Neural progenitor cell (in vitro differentiated cells): ENCODE measurements at regions not wholly inside any gene's neighbourhood (a gene's known extent, or its start where the extent isn't known, plus 50 kb on each side); places are given as distances from the start of the nearest gene placed in this dataset.

Experiments
- DNase-seq: peaks from one replicate; pipeline ENCODE4 v3.0.0-alpha.2; 2016; ENCODE audit warnings: low spot score
- H2AFZ ChIP-seq: fragments of 200-600 bp; sonication (generic); replicated peaks from 2 replicates; pipeline ENCODE4 v1.6.1; 2016; ENCODE audit warnings: antibody characterized with exemption
- H3F3A ChIP-seq: fragments of 200-600 bp; sonication (generic); 2 replicates; pipeline ENCODE4 v1.6.1; 2016; ENCODE audit warnings: antibody characterized with exemption, low read depth
- H3K27ac ChIP-seq: fragments of 200-600 bp; sonication (generic); 2 replicates; pipeline ENCODE4 v1.5.1; 2016; ENCODE audit warnings: mild to moderate bottlenecking
- H3K27me3 ChIP-seq: fragments of 200-600 bp; sonication (generic); 2 replicates; pipeline ENCODE4 v1.6.1; 2016; ENCODE audit warnings: mild to moderate bottlenecking, moderate library complexity
- H3K36me3 ChIP-seq: fragments of 200-600 bp; sonication (generic); 2 replicates; pipeline ENCODE4 v1.5.1; 2016
- H3K4me1 ChIP-seq: fragments of 200-600 bp; sonication (generic); 2 replicates; pipeline ENCODE4 v1.6.1; 2016; ENCODE audit warnings: mixed run types
- H3K4me2 ChIP-seq: fragments of 200-600 bp; sonication (generic); 2 replicates; pipeline ENCODE4 v1.6.1; 2016
- H3K4me3 ChIP-seq: fragments of 200-600 bp; sonication (generic); 2 replicates; pipeline ENCODE4 v1.5.1; 2016
- H3K79me2 ChIP-seq: fragments of 200-600 bp; sonication (generic); 2 replicates; pipeline ENCODE4 v1.6.1; 2016; ENCODE audit warnings: low read depth
- H3K9ac ChIP-seq: fragments of 200-600 bp; sonication (generic); 2 replicates; pipeline ENCODE4 v1.6.1; 2016
- H3K9me3 ChIP-seq: fragments of 200-600 bp; sonication (generic); 2 replicates; pipeline ENCODE4 v1.5.1; 2016; ENCODE audit warnings: low read depth
- H4K20me1 ChIP-seq: fragments of 200-600 bp; sonication (generic); 2 replicates; pipeline ENCODE4 v1.6.1; 2016; ENCODE audit warnings: low read depth
- H3K27ac Mint-ChIP-seq: 3 replicates; pipeline ENCODE4 v1.8.0; 2021; ENCODE audit warnings: mixed read lengths
- H3K27me3 Mint-ChIP-seq: 2 replicates; pipeline ENCODE4 v1.8.0; 2022; ENCODE audit warnings: low read depth, mild to moderate bottlenecking, inconsistent platforms, moderate library complexity, mixed read lengths; ENCODE audit not compliant: insufficient read depth
- H3K36me3 Mint-ChIP-seq: 3 replicates; pipeline ENCODE4 v1.8.0; 2021; ENCODE audit warnings: mixed read lengths
- H3K4me1 Mint-ChIP-seq: 3 replicates; pipeline ENCODE4 v1.8.0; 2021; ENCODE audit warnings: mixed read lengths
- H3K4me3 Mint-ChIP-seq: 3 replicates; pipeline ENCODE4 v1.8.0; 2021; ENCODE audit warnings: mild to moderate bottlenecking, moderate library complexity, mixed read lengths
- H3K9me3 Mint-ChIP-seq: 3 replicates; pipeline ENCODE4 v1.8.0; 2020; ENCODE audit warnings: mixed read lengths
- CTCF ChIP-seq: fragments of 200-600 bp; sonication (generic); IDR thresholded peaks from 2 replicates; pipeline ENCODE4 v1.5.1; 2017; ENCODE audit warnings: antibody characterized with exemption, mild to moderate bottlenecking
- EZH2 ChIP-seq: fragments of 200-600 bp; sonication (generic); IDR thresholded peaks from 2 replicates; pipeline ENCODE4 v1.6.1; 2017; ENCODE audit warnings: antibody characterized with exemption, mild to moderate bottlenecking, moderate library complexity
- EZH2phosphoT487 ChIP-seq: fragments of 200-600 bp; sonication (generic); IDR thresholded peaks from 2 replicates; pipeline ENCODE4 v1.6.1; 2017; ENCODE audit warnings: antibody characterized with exemption

- peaks cover 3% of the 10 kb centered on the region for H3K4me1 Mint-ChIP-seq
- Histone ChIP-seq H4K20me1 (no peaks in the 10 kb centered on the region), H3K4me1 (no peaks in the 10 kb centered on the region), H2AFZ (no peak overlapping the region), H3K36me3 (no peaks in the 10 kb centered on the region), H3K4me2 (no peak overlapping the region), H3K4me3 (no peak overlapping the region), H3K9me3 (no peaks in the 10 kb centered on the region), H3K79me2 (no peaks in the 10 kb centered on the region), H3K9ac (no peak overlapping the region), H3K27me3 (no peaks in the 10 kb centered on the region), H3K27ac (no peak overlapping the region), H3F3A (no peaks in the 10 kb centered on the region)
- H3K9me3 Mint-ChIP-seq = no peaks in the 10 kb centered on the region
- no peak overlapping the region for H3K27ac Mint-ChIP-seq
- TF ChIP-seq EZH2 (no peak), CTCF (no peak), EZH2phosphoT487 (no peak)
- H3K4me3 Mint-ChIP-seq = no peak overlapping the region
- H3K36me3 Mint-ChIP-seq = no peaks in the 10 kb centered on the region
- no peak for DNase-seq
- H3K27me3 Mint-ChIP-seq = peaks cover 2% of the 10 kb centered on the region
These were observed 601.0 kb upstream of the GCFC2 start for GRCh38 chr2:76311728-76312127.

DNA sequence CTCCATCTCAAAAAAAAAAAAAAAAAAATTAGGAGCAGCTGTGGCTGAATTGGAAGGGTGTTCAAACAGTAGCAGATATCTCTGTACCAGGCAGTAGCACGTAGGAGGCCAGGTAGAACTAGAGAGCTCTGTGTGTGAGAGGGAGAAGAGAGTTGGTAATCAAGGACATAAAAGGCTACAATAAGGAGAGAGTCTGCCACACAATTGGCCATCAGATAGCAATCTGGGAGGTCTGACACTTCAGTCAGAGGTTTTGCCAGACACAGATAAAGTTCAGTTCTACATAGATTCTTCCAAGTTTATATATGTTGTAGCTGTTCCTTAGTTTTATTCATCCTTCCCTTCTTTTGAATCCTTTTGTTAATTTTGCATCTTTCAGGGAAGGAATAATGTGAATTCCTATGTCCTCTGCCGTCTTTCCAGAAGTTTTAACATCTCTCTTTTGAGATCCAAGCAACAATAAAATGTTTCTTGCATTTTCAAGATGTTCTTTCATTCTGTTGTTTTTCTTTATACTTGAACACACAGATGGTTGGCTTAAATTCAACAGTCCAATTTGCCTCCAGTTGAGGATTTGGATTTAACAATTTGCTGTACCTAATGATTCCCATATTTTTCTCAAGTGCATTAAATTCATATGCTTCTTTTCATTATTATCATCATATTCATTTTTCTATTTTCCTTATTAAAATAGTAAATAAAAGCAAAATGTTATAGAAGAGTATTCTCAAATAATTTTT, 600.3 kb upstream of the GCFC2 start:
- H3K79me2 ChIP-seq = no peaks in the 10 kb centered on the region
- H3K4me3 Mint-ChIP-seq = no peak overlapping the region
- H2AFZ ChIP-seq = no peak overlapping the region
- peaks cover 3% of the 10 kb centered on the region for H3K4me1 Mint-ChIP-seq
- H3K9ac ChIP-seq = no peak overlapping the region
- no peaks in the 10 kb centered on the region for H4K20me1 ChIP-seq
- H3K27me3 ChIP-seq = no peaks in the 10 kb centered on the region
- H3K36me3 Mint-ChIP-seq = no peaks in the 10 kb centered on the region
- no peaks in the 10 kb centered on the region for H3K9me3 ChIP-seq
- no peaks in the 10 kb centered on the region for H3F3A ChIP-seq
- TF ChIP-seq EZH2 (no peak), CTCF (no peak), EZH2phosphoT487 (no peak)
- H3K27ac Mint-ChIP-seq = no peak overlapping the region
- no peaks in the 10 kb centered on the region for H3K36me3 ChIP-seq
- no peak overlapping the region for H3K4me3 ChIP-seq
- no peaks in the 10 kb centered on the region for H3K4me1 ChIP-seq
- H3K9me3 Mint-ChIP-seq = no peaks in the 10 kb centered on the region
- H3K4me2 ChIP-seq = no peak overlapping the region
- peaks cover 2% of the 10 kb centered on the region for H3K27me3 Mint-ChIP-seq
- H3K27ac ChIP-seq = no peak overlapping the region
- no peak for DNase-seq

GRCh38 chr2:76307495-76307894, 596.8 kb upstream of the GCFC2 start:
- Histone ChIP-seq H3K27ac (no peak overlapping the region), H3K36me3 (no peaks in the 10 kb centered on the region), H3K4me2 (no peak overlapping the region), H3K79me2 (no peaks in the 10 kb centered on the region), H4K20me1 (no peaks in the 10 kb centered on the region), H3K27me3 (no peaks in the 10 kb centered on the region), H2AFZ (no peak overlapping the region), H3K4me1 (no peaks in the 10 kb centered on the region), H3K9me3 (no peaks in the 10 kb centered on the region), H3K4me3 (no peak overlapping the region), H3F3A (no peaks in the 10 kb centered on the region), H3K9ac (no peak overlapping the region)
- no peaks in the 10 kb centered on the region for H3K36me3 Mint-ChIP-seq
- H3K4me1 Mint-ChIP-seq = peaks cover 1% of the 10 kb centered on the region
- DNase-seq = no peak
- peaks cover 2% of the 10 kb centered on the region for H3K27me3 Mint-ChIP-seq
- no peak overlapping the region for H3K27ac Mint-ChIP-seq
- TF ChIP-seq EZH2phosphoT487 = no peak
- no peak for TF ChIP-seq EZH2
- TF ChIP-seq CTCF = no peak
- H3K4me3 Mint-ChIP-seq = no peak overlapping the region
- H3K9me3 Mint-ChIP-seq = no peaks in the 10 kb centered on the region
